HG03469 (cell line): ENCODE measurements at regions not wholly inside any gene's neighbourhood (a gene's known extent, or its start where the extent isn't known, plus 50 kb on each side); places are given as distances from the start of the nearest gene placed in this dataset.
"Not testable (repeated sequence)": the region's sequence is repeated elsewhere in the genome, so short reads cannot be mapped to it uniquely, and the experiment has no call there.

Source experiments
- ATAC-seq: cut with Tn5 transposase; IDR thresholded peaks from one replicate; pipeline ENCODE4 v1.9.1; 2021; ENCODE audit warnings: mild to moderate bottlenecking, moderate library complexity, moderate number of reproducible peaks; ENCODE audit not compliant: unreplicated experiment

DNA sequence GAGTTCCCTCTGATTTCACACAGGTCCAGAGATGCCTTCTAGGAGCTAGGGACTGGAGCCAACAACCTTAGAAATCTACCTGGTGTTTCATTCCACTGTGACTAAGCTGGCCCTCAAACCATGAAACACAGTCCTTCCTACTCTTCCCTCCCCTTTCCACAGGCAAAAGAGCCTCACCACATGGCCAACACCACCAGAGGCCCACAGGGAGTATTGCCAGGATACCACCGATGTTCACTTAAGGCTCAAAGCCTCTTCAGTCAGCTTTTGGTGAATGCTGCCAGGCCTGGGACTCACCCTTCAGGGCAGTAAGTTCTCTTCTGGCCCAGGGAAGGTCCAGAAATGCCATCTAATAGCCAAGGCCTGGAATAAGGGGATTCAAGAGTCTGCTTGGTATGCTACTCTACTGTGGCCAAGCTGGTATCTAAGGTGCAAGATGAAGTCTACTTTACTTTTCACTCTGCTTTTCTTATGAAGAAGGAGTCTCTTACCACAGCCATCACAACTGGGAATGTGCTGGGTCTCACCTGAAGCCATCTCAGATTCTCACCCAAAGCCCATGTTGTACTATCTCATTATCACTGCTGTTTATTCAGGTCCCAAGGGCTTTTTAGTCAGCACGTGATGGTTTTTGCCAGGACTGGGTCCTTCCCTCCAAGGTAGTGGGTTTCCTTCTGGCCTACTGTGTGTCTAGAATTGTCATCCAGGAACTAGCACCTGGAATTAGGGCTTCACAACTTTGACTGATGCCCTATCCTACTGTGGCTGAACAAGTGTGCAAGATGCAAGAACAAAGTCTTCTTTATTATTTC lies 1018.4 kb downstream of the TAF11L14 start:
- no peak for ATAC-seq

- no peak for ATAC-seq
Measured at GRCh38 chr5:18653216-18653752, 1019.0 kb downstream of the TAF11L14 start.

- ATAC-seq: no peak
Measured at GRCh38 chr5:18660511-18660910, 1026.3 kb downstream of the TAF11L14 start.

DNA sequence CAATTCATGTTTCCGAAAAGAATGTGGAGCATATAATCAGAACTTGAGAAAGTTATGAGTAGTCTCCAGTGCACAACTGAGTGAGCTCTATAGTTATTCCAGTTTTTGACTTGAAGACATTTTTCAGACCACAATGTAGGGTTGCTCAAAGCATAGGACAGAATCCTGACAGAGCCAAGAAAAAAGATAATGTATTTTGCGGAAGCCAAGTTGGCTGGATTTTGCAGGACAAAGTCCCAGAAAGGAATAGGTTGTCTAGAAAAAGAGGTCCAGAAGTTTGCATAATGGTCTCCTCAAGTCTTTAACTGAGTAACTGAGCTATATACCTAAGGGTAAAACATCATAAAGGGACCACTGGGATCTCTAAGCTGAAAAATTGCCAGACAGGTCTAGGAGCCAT lies 1028.0 kb downstream of the TAF11L14 start:
- no peak for ATAC-seq

DNA sequence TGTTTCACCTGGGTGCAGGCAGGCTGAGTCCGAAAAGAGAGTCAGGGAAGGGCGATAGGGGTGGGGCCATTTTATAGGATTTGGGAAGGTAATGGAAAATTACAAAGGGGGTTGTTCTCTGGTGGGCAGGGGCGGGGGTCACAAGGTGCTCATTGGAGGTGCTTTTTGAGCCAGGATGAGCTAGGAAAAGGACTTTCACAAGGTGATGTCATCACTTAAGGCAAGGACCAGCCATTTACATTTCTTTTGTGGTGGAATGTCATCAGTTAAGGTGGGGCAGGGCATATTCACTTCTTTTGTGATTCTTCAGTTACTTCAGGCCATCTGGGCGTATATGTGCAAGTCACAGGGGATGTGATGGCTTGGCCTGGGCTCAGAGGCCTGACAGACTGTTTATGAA lies 1040.0 kb downstream of the TAF11L14 start:
- not testable (repeated sequence) for ATAC-seq

DNA sequence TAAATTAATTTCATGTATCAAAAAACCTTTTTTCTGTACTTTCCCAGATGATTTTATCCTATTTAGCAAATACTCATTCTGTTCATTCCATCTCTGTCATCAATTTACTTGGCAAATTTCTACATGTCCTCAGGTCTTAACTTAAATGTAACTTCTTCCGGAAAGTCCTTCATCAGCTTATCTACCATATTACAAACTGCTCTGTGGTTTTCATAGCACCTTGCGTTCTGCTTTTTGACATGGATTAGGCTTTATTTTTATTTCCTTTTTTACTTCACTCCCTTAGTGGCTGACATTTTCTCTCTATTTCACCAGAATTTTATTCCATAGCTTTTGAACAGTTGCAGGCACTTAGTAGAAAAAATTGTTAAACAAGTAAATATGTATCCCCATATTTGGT lies 1040.8 kb downstream of the TAF11L14 start:
- ATAC-seq: no peak

- no peak for ATAC-seq
Measured at GRCh38 chr5:18686253-18686652, 1052.0 kb downstream of the TAF11L14 start.

- no peak for ATAC-seq
Measured at GRCh38 chr5:18687429-18687828, 1053.2 kb downstream of the TAF11L14 start.

- no peak for ATAC-seq
Measured at GRCh38 chr5:18699681-18700080, 1065.4 kb downstream of the TAF11L14 start.

DNA sequence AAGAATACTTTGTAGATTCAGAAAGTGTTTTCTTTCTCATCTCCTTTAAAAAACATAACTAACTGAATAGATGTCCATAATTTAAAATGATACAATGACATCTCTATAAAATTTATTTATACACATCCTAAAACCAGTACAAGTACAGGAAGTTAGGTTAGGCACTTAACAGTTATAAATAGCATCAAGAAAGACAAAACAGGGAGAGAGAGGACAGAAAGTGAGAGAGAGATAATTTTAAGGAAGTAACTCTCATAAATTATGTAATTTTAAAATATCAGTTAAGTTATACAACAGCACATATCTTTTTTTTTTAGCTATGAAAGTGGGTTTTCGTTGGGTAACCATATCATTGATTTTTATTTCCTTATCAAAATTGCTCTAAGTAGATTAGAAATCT lies 1068.6 kb downstream of the TAF11L14 start:
- no peak for ATAC-seq

- no peak for ATAC-seq
Measured at GRCh38 chr5:18712936-18713485, 1078.8 kb downstream of the TAF11L14 start.

DNA sequence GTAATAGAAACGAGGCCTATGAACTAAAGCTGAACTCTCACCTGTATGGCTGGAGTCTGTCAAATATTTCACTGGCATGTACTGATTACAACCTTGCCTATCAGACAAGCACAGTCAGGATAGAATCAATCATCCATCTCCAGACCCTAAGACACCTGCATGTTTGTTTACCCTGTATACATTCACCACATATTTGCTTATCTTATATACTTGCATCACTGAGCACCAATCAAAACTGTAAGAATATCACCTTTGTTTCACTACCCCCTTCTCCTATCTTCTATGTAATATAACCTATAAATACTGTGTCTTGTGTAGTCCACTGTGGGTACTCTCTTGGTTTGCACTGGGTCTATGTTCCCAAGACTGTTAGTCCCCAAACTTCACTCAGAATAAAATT lies 1085.7 kb downstream of the TAF11L14 start:
- no peak for ATAC-seq

DNA sequence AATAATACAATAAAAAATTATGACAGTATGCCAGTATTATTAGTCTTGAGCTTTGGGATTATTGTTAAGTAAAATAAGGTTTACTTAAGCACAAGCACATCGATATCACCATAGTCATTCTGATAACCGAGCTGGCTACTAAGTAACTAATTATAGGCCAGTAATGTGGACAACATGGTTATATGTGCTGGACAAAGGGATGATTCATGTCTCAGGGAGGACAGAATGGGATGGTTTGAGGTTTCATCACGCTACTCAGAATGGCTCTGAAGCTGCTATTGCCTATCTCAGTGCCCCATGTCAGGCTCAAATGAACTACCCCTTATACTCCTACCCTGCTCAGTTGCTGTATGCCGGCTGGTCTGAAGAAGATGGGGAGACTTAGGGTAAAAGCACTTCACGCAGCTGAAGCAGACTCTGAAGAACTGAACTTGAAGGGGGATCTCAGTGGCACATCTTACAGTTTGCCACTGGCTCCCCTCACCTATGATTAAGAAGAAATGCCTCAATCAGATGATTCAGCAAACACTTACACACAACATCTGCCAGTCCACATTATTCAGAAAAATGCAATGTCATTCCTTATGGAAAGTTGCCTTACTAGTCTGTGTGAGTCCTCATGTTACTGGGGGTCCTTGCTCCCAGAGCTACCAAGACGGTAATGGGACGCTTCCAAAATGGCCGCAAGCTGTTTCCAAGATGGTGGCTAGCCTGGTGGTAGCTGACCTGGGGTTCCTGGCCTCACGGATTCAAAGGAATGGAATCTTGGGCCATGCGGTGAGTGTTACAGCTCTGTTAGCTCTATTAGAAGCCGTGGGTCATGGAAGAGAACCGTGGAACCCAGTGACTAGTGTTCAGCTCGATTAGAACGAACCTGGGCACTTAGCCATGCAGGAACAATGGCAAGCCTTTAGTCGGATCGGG lies 1098.6 kb downstream of the TAF11L14 start:
- ATAC-seq: no peak

DNA sequence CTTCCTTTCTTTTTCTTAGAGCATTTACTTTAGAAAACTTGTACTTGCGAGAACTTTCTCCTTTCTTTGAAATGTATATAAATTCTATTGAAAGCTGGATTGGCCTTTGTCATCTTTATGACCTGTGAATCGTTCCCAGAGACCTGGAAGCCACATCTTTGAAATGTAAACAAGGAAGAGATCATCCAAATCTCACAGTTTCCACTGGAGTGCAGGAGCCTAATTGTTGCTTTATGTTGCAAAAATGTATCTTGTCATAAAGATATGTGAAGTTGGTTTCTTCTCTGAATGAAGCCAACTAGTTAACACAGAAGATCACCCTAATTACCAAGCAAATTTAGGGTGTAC lies 1101.8 kb downstream of the TAF11L14 start:
- ATAC-seq: no peak

DNA sequence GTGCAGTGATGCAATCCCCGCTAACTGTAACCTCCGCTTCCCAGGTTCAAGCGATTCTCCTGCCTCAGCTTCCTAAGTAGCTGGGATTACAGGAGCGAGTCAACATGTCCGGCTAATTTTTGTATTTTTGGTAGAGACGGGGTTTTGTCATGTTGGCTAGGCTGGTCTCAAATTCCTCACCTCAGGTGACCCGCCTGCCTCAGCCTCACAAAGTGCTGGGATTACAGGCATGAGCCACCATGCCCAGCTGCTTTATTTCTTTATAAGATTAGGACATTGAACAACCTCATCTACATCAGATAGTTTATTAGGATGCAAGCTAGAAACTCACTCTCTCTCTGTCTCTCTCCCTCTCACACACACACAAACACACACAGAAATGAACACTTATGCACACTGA lies 1102.5 kb downstream of the TAF11L14 start:
- not testable (repeated sequence) for ATAC-seq

GRCh38 chr5:18740301-18740700 lies 1106.0 kb downstream of the TAF11L14 start:
- peak; percentile 37 for ATAC-seq

DNA sequence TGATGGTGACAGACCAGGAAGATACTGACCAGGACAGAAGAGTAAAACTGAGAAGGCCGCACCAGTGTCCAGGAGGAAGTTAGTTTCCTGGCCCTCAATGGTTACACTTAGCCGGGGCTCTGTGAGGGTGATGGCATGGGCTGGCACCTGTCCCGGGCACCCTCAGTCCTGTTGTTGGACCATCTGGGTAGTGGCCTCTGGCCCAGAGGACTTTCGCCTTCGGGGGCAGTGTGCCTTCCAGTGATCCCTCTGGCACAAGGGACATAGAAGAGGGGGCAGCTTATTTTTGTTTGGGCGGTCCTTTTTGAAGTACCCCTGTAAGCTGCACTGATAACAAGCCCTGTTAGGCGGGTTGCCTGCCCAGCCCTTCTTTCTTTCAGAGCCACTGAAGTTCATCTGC lies 1108.6 kb downstream of the TAF11L14 start:
- ATAC-seq: no peak

DNA sequence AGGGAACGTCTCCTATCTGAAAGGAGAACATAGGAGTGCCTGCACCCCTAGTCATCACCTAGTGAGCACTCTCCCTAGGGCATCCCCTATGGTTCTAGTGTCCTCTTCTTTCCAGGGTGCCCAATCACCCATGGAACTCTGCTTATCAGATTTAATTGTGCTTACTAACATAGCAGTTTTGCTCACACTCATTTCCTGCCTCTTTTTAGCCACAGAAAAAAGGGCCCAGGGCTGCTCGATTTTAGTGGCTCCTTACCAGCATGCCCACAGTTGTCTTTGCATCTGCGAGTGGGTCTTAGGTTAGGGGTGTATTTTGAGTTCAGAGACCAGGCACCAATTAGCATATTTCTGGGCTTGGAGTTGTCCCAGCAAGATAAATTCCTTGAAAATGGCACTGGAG lies 1110.2 kb downstream of the TAF11L14 start:
- no peak for ATAC-seq

GRCh38 chr5:18745042-18745987 lies 1111.1 kb downstream of the TAF11L14 start:
- ATAC-seq: peak; percentile 18

- peak; percentile 83 for ATAC-seq
Measured at GRCh38 chr5:18745988-18746615, 1111.8 kb downstream of the TAF11L14 start.
